Osteocyte (in vitro differentiated cells): ENCODE measurements at regions not wholly inside any gene's neighbourhood (a gene's known extent, or its start where the extent isn't known, plus 50 kb on each side); places are given as distances from the start of the nearest gene placed in this dataset.

Experiments
- DNase-seq: peaks from one replicate; pipeline ENCODE4 v3.0.0; 2021; ENCODE audit warnings: mixed read lengths; ENCODE audit not compliant: unreplicated experiment; ENCODE audit errors: extremely low spot score
- H3K27ac Mint-ChIP-seq: one replicate; pipeline ENCODE4 v1.8.0; 2021; ENCODE audit warnings: mild to moderate bottlenecking, mixed read lengths; ENCODE audit not compliant: unreplicated experiment
- H3K27me3 Mint-ChIP-seq: one replicate; pipeline ENCODE4 v1.8.0; 2021; ENCODE audit warnings: mixed read lengths; ENCODE audit not compliant: unreplicated experiment
- H3K36me3 Mint-ChIP-seq: one replicate; pipeline ENCODE4 v1.8.0; 2021; ENCODE audit warnings: mixed read lengths; ENCODE audit not compliant: unreplicated experiment
- H3K4me1 Mint-ChIP-seq: one replicate; pipeline ENCODE4 v1.8.0; 2021; ENCODE audit warnings: mixed read lengths; ENCODE audit not compliant: unreplicated experiment
- H3K4me3 Mint-ChIP-seq: one replicate; pipeline ENCODE4 v1.8.0; 2021; ENCODE audit warnings: mild to moderate bottlenecking, moderate library complexity, mixed read lengths; ENCODE audit not compliant: unreplicated experiment
- H3K9me3 Mint-ChIP-seq: one replicate; pipeline ENCODE4 v1.8.0; 2021; ENCODE audit warnings: mixed read lengths; ENCODE audit not compliant: unreplicated experiment
- TF ChIP-seq, protein P1 (sequence below): fragments of 200-600 bp; sonication (generic); IDR thresholded peaks from 2 replicates; pipeline ENCODE4 v1.5.0; 2021; ENCODE audit warnings: antibody characterized with exemption, mild to moderate bottlenecking, moderate library complexity

DNA sequence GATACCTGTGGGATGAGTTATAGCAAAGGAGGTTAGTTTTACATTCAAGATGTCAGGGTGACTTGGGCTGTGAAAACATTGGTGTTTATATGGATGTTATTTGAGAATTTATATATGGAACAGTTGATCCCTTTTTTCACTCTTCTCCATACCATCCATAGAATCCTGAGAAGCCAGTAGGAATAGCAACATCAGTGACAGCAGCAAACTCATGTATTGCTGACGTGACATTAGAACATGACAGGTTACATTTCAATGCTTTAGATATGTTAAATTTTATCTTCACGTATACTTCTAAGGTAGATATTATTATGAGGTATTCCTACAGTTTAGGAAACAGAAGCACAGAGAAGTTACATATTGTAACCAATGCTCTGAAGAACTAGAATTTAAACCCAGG, 745.2 kb upstream of the GCFC2 start:
- DNase-seq, result no peak
- H3K27me3 Mint-ChIP-seq, result peaks cover 3% of the 10 kb centered on the region
- no peaks in the 10 kb centered on the region for H3K9me3 Mint-ChIP-seq
- H3K4me3 Mint-ChIP-seq, result no peak overlapping the region
- H3K36me3 Mint-ChIP-seq, result no peaks in the 10 kb centered on the region
- TF ChIP-seq, protein P1, sequence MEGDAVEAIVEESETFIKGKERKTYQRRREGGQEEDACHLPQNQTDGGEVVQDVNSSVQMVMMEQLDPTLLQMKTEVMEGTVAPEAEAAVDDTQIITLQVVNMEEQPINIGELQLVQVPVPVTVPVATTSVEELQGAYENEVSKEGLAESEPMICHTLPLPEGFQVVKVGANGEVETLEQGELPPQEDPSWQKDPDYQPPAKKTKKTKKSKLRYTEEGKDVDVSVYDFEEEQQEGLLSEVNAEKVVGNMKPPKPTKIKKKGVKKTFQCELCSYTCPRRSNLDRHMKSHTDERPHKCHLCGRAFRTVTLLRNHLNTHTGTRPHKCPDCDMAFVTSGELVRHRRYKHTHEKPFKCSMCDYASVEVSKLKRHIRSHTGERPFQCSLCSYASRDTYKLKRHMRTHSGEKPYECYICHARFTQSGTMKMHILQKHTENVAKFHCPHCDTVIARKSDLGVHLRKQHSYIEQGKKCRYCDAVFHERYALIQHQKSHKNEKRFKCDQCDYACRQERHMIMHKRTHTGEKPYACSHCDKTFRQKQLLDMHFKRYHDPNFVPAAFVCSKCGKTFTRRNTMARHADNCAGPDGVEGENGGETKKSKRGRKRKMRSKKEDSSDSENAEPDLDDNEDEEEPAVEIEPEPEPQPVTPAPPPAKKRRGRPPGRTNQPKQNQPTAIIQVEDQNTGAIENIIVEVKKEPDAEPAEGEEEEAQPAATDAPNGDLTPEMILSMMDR, result no peak
- no peak overlapping the region for H3K27ac Mint-ChIP-seq
- H3K4me1 Mint-ChIP-seq, result no peaks in the 10 kb centered on the region

DNA sequence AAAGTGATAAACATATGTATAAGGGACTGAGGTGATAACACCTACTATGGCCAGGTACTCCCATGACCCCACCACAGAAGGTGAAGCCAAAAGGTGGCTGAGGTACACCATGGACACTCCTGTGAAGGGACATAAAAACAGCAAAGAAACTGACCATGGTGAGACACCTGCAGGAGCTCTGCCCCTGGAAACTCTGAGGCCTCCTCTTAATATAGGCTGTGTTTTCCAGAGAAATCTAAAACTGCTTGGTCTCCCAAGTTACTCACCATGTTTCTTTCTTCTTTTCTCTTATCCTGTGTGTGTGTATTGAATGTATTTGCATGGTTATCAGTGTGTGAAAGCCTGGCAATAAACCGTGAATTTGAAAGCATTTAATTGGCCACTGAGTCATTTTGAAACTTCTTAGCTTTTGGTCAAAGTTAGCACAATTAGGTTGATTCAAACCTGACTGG, 739.3 kb upstream of the GCFC2 start:
- H3K27ac Mint-ChIP-seq, result no peak overlapping the region
- H3K4me3 Mint-ChIP-seq, result no peak overlapping the region
- no peaks in the 10 kb centered on the region for H3K36me3 Mint-ChIP-seq

DNA sequence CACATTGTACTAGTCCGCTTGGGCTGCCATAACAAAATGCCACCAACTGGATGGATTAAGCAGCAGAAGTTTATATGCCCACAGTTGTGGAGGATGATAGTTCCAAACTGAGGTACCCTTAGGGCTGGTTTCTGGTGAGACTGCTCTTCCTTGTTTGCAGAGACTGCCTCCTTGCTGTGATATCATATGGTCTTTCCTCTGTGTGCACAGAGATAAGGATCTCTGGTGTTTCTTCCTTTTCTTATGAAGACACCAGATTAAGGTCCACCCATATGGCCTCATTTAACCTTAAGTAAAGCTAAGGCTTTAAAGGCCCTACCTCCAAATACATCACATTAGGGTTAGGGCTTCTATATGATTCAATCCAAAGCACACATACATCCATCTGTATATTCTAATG, 738.2 kb upstream of the GCFC2 start:
- Mint-ChIP-seq H3K4me3 (no peak overlapping the region), H3K27ac (no peak overlapping the region), H3K36me3 (no peaks in the 10 kb centered on the region), H3K27me3 (no peaks in the 10 kb centered on the region), H3K9me3 (peaks cover 5% of the 10 kb centered on the region), H3K4me1 (no peaks in the 10 kb centered on the region)
- no peak for DNase-seq
- TF ChIP-seq, protein P1, result no peak

More for the DNA sequence above, 739.3 kb upstream of the GCFC2 start:
- H3K9me3 Mint-ChIP-seq, result no peaks in the 10 kb centered on the region
- no peaks in the 10 kb centered on the region for H3K27me3 Mint-ChIP-seq
- TF ChIP-seq, protein P1, result no peak
- no peaks in the 10 kb centered on the region for H3K4me1 Mint-ChIP-seq
- no peak for DNase-seq

DNA sequence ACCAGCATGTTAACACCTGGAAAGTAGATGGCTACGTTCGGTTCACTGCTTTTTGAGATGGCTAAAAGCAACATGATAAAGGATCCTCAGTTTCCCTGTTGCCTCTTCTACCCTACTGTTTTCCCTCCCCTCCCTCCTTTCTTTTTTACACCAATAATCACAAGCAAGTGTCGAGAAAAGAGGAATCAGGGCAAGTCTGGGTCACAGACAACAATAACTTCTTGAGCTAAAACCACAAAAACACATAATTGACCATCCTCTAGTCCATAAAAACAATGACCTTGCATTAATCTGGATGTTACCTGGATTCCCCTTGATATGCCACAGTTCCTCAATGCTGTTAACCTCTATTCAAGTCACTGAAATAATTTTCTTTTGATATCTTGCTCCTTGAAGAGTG, 736.6 kb upstream of the GCFC2 start:
- DNase-seq, result no peak
- H3K36me3 Mint-ChIP-seq, result no peaks in the 10 kb centered on the region
- H3K4me3 Mint-ChIP-seq, result no peak overlapping the region

DNA sequence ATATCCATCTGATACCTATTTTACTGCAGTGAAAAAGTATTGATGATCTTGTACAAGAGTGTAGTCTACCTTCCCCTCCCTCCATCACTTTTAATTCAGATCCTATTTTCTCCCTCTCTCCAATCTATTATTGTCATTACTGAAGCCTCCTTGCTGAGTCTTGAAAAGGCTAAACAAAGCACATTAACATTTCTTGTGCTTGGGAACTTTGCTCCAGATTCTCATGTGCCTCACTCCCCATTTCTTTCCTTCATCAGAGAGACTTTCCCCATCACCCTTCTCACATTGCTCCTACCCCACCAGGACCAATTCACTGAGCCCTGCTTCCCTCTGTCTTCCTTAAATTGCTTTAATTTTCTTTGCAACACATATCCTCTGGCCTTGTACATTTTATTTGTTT, 736.2 kb upstream of the GCFC2 start:
- Mint-ChIP-seq H3K27me3 (no peaks in the 10 kb centered on the region), H3K9me3 (peaks cover 5% of the 10 kb centered on the region), H3K4me3 (no peak overlapping the region), H3K4me1 (no peaks in the 10 kb centered on the region), H3K36me3 (no peaks in the 10 kb centered on the region), H3K27ac (no peak overlapping the region)
- DNase-seq, result no peak
- TF ChIP-seq, protein P1, result no peak

More for the DNA sequence above, 736.6 kb upstream of the GCFC2 start:
- no peak overlapping the region for H3K27ac Mint-ChIP-seq
- TF ChIP-seq, protein P1, result no peak
- no peaks in the 10 kb centered on the region for H3K4me1 Mint-ChIP-seq
- peaks cover 5% of the 10 kb centered on the region for H3K9me3 Mint-ChIP-seq
- no peaks in the 10 kb centered on the region for H3K27me3 Mint-ChIP-seq
